Activated T-cell treated with anti-CD3 and anti-CD28 coated beads, Interleukin-2, amount 50 U/mL, for 4 hours (primary cell): ENCODE measurements at regions not wholly inside any gene's neighbourhood (a gene's known extent, or its start where the extent isn't known, plus 50 kb on each side); places are given as distances from the start of the nearest gene placed in this dataset.

Experiments used
- ATAC-seq, 2 donors: fragments of 200-7000 bp; cut with Tn5 transposase; one replicate each; pipeline ENCODE4 v1.10.0; 2021
- DNase-seq: peaks from one replicate; pipeline ENCODE4 v3.0.0-alpha.2; 2020
- H3K27me3 Mint-ChIP-seq: one replicate; pipeline ENCODE4 v1.8.0; 2021; ENCODE audit warnings: low read depth, mixed read lengths
- H3K36me3 Mint-ChIP-seq: one replicate; pipeline ENCODE4 v1.8.0; 2022; ENCODE audit warnings: mixed read lengths; ENCODE audit not compliant: insufficient read depth
- H3K4me1 Mint-ChIP-seq: one replicate; pipeline ENCODE4 v1.8.0; 2021; ENCODE audit warnings: low read depth, mixed read lengths
- H3K4me3 Mint-ChIP-seq: one replicate; pipeline ENCODE4 v1.8.0; 2021; ENCODE audit warnings: mild to moderate bottlenecking, moderate library complexity, mixed read lengths
- H3K9me3 Mint-ChIP-seq: one replicate; pipeline ENCODE4 v1.8.0; 2021; ENCODE audit warnings: mixed read lengths

- ATAC-seq, result no peak
- no peak for DNase-seq
- Mint-ChIP-seq H3K9me3 (no peaks in the 10 kb centered on the region), H3K27me3 (no peaks in the 10 kb centered on the region), H3K36me3 (no peaks in the 10 kb centered on the region), H3K4me3 (no peak overlapping the region), H3K4me1 (peaks cover 5% of the 10 kb centered on the region)
Observed at GRCh38 chr4:83189631-83190136, 75.2 kb upstream of the PLAC8 start.

GRCh38 chr4:83180431-83180968 lies 66.0 kb upstream of the PLAC8 start:
- no peak for DNase-seq
- H3K36me3 Mint-ChIP-seq, result no peaks in the 10 kb centered on the region
- no peaks in the 10 kb centered on the region for H3K9me3 Mint-ChIP-seq
- peaks cover 4% of the 10 kb centered on the region for H3K4me1 Mint-ChIP-seq
- ATAC-seq, result no peak
- H3K27me3 Mint-ChIP-seq, result no peaks in the 10 kb centered on the region
- no peak overlapping the region for H3K4me3 Mint-ChIP-seq

- DNase-seq, result no peak
- peaks cover 8% of the 10 kb centered on the region for H3K4me1 Mint-ChIP-seq
- no peaks in the 10 kb centered on the region for H3K36me3 Mint-ChIP-seq
- no peak for ATAC-seq
- no peaks in the 10 kb centered on the region for H3K27me3 Mint-ChIP-seq
- no peak overlapping the region for H3K4me3 Mint-ChIP-seq
- H3K9me3 Mint-ChIP-seq, result no peaks in the 10 kb centered on the region
Observed at GRCh38 chr4:83179205-83179604, 64.7 kb upstream of the PLAC8 start.

- no peak for ATAC-seq
Observed at GRCh38 chr4:83178029-83178428, 63.5 kb upstream of the PLAC8 start.

GRCh38 chr4:83177182-83177581 lies 62.7 kb upstream of the PLAC8 start:
- peaks cover 8% of the 10 kb centered on the region for H3K4me1 Mint-ChIP-seq
- no peaks in the 10 kb centered on the region for H3K9me3 Mint-ChIP-seq
- H3K36me3 Mint-ChIP-seq, result no peaks in the 10 kb centered on the region
- ATAC-seq (no peak), DNase-seq (no peak)
- H3K27me3 Mint-ChIP-seq, result no peaks in the 10 kb centered on the region
- H3K4me3 Mint-ChIP-seq, result no peak overlapping the region

More at GRCh38 chr4:83178029-83178428, 63.5 kb upstream of the PLAC8 start:
- H3K36me3 Mint-ChIP-seq, result no peaks in the 10 kb centered on the region
- no peak for DNase-seq
- peaks cover 8% of the 10 kb centered on the region for H3K4me1 Mint-ChIP-seq
- H3K27me3 Mint-ChIP-seq, result no peaks in the 10 kb centered on the region
- H3K9me3 Mint-ChIP-seq, result no peaks in the 10 kb centered on the region
- no peak overlapping the region for H3K4me3 Mint-ChIP-seq

GRCh38 chr4:83174844-83175414 lies 60.4 kb upstream of the PLAC8 start:
- DNase-seq (no peak), ATAC-seq (no peak)
- H3K9me3 Mint-ChIP-seq, result peaks cover 7% of the 10 kb centered on the region
- no peaks in the 10 kb centered on the region for H3K27me3 Mint-ChIP-seq
- H3K4me1 Mint-ChIP-seq, result peaks cover 12% of the 10 kb centered on the region
- H3K36me3 Mint-ChIP-seq, result no peaks in the 10 kb centered on the region
- H3K4me3 Mint-ChIP-seq, result peak overlapping the region; percentile 14

- no peak overlapping the region for H3K4me3 Mint-ChIP-seq
- no peaks in the 10 kb centered on the region for H3K36me3 Mint-ChIP-seq
- peaks cover 7% of the 10 kb centered on the region for H3K9me3 Mint-ChIP-seq
- ATAC-seq, result no peak
- DNase-seq, result no peak
- peaks cover 10% of the 10 kb centered on the region for H3K4me1 Mint-ChIP-seq
- H3K27me3 Mint-ChIP-seq, result no peaks in the 10 kb centered on the region
Observed at GRCh38 chr4:83172371-83172770, 57.8 kb upstream of the PLAC8 start.

GRCh38 chr4:83171436-83172039 lies 57.0 kb upstream of the PLAC8 start:
- ATAC-seq (no peak), DNase-seq (no peak)
- H3K9me3 Mint-ChIP-seq, result peaks cover 7% of the 10 kb centered on the region
- H3K27me3 Mint-ChIP-seq, result no peaks in the 10 kb centered on the region
- no peaks in the 10 kb centered on the region for H3K36me3 Mint-ChIP-seq
- no peak overlapping the region for H3K4me3 Mint-ChIP-seq
- peaks cover 17% of the 10 kb centered on the region for H3K4me1 Mint-ChIP-seq

GRCh38 chr4:83170952-83171399 lies 56.4 kb upstream of the PLAC8 start:
- no peak overlapping the region for H3K4me3 Mint-ChIP-seq
- H3K27me3 Mint-ChIP-seq, result no peaks in the 10 kb centered on the region
- H3K9me3 Mint-ChIP-seq, result peaks cover 7% of the 10 kb centered on the region
- H3K36me3 Mint-ChIP-seq, result no peaks in the 10 kb centered on the region
- H3K4me1 Mint-ChIP-seq, result peaks cover 21% of the 10 kb centered on the region
- DNase-seq (no peak), ATAC-seq (no peak)
